Mucosa of descending colon (tissue), 3 donors: ENCODE measurements at regions not wholly inside any gene's neighbourhood (a gene's known extent, or its start where the extent isn't known, plus 50 kb on each side); places are given as distances from the start of the nearest gene placed in this dataset.
"Not testable (repeated sequence)": the region's sequence is repeated elsewhere in the genome, so short reads cannot be mapped to it uniquely, and the experiment has no call there.

ENCODE experiments used
- ATAC-seq: fragments of 200-7000 bp; cut with Tn5 transposase; one replicate; pipeline ENCODE4 v1.9.1; 2020; ENCODE audit warnings: mild to moderate bottlenecking, moderate library complexity
- DNase-seq, 3 donors: peaks; one replicate each; pipeline ENCODE4 v3.0.0-alpha.2; 2020
- H3K36me3 ChIP-seq: fragments of 200-600 bp; one replicate; pipeline ENCODE4 v1.8.0; 2021; ENCODE audit warnings: low read depth, mild to moderate bottlenecking
- H3K4me1 ChIP-seq: fragments of 200-600 bp; one replicate; pipeline ENCODE4 v1.8.0; 2021; ENCODE audit warnings: low read depth, mild to moderate bottlenecking
- H3K4me3 ChIP-seq: fragments of 200-600 bp; one replicate; pipeline ENCODE4 v1.8.0; 2021; ENCODE audit warnings: mild to moderate bottlenecking
- H3K9me3 ChIP-seq: fragments of 200-600 bp; one replicate; pipeline ENCODE4 v1.8.0; 2021; ENCODE audit warnings: mild to moderate bottlenecking
- intact Hi-C, 2 donors: fragments of 100-400 bp; cut with DNase I in 1 of 2; cut with micrococcal nuclease in 1 of 2; formaldehyde crosslinking; loops; one replicate each; pipeline versions ENCODE4 v1.11.0 to v1.11.1; 2022; cut with DNase I, micrococcal nuclease
- TF ChIP-seq, protein P1 (sequence below): fragments of 200-600 bp; IDR thresholded peaks from one replicate; pipeline ENCODE4 v1.8.0; 2022; ENCODE audit warnings: antibody characterized with exemption, mild to moderate bottlenecking
- donor health status: DM: no; HTN: no; CAD: no; lungs with moderate emphysema.
- donor health status: DM: no; HTN: no; CAD: no.
- donor health status: DM: no; HTN: yes; CAD: no.

DNA sequence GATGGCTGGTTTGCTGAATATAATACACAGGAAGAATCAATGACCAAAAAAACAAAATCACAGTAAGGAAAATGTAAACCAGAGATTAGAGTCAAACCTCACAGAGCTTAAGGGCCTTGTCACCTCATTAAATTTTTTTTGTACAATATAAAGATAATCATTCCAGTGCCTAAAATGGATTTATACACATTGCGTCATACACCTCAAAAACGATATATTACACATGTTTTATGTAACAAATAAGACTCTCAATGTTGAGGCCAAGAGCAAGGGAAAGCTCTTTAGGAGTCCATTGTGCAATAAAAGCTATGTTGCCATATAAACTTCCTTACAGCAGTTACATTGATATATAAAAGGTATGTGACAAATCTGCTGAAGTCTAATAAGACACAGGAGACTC lies 856.7 kb upstream of the SLITRK1 start:
- H3K9me3 ChIP-seq: no peaks in the 10 kb centered on the region
- H3K4me3 ChIP-seq: no peak overlapping the region
- no peaks in the 10 kb centered on the region for H3K36me3 ChIP-seq
- DNase-seq: no peak
- no peak for ATAC-seq
- TF ChIP-seq, protein P1, sequence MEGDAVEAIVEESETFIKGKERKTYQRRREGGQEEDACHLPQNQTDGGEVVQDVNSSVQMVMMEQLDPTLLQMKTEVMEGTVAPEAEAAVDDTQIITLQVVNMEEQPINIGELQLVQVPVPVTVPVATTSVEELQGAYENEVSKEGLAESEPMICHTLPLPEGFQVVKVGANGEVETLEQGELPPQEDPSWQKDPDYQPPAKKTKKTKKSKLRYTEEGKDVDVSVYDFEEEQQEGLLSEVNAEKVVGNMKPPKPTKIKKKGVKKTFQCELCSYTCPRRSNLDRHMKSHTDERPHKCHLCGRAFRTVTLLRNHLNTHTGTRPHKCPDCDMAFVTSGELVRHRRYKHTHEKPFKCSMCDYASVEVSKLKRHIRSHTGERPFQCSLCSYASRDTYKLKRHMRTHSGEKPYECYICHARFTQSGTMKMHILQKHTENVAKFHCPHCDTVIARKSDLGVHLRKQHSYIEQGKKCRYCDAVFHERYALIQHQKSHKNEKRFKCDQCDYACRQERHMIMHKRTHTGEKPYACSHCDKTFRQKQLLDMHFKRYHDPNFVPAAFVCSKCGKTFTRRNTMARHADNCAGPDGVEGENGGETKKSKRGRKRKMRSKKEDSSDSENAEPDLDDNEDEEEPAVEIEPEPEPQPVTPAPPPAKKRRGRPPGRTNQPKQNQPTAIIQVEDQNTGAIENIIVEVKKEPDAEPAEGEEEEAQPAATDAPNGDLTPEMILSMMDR: no peak
- H3K4me1 ChIP-seq: no peaks in the 10 kb centered on the region
- intact Hi-C loops: no loop called here

DNA sequence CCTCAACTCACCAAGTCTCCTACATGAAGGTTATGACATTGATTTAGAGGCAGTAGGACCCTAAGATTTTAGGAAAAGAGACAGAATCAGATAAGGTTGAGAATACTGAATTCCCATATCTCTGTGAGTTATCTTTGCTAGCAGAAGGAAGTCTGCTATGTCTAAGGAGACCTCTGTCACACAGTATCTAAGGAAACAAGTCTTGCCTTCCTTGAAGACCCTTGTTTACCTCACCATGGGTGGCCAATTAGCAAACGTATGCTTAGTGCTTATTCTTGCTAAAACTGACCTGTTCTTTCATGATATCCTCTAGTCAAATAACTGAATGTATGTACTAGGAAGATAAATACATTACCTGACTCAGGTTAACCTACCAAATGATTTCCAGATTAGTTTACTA lies 855.4 kb upstream of the SLITRK1 start:
- H3K9me3 ChIP-seq: no peaks in the 10 kb centered on the region
- H3K4me1 ChIP-seq: no peaks in the 10 kb centered on the region
- DNase-seq (no peak), ATAC-seq (no peak)
- TF ChIP-seq, protein P1: no peak
- H3K36me3 ChIP-seq: no peaks in the 10 kb centered on the region
- intact Hi-C loops: no loop called here
- H3K4me3 ChIP-seq: no peak overlapping the region

DNA sequence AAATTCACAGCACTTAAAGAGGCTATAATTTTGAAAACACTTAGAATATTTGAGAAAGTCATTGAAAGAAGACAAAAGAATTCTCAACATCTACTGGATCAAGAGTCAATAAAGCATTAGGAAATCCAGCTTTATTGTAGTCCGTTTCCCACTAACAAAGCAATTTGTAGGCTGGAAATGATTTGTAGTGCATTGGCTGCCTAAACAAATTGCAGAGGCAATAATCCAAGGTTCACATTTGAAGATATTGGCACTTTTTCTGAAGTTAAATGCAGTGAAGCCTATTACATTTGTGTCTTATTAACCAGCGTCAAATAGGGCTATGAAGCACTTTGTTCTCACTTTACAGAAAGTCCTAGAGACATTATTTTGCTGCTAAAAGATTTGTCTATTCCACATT lies 848.1 kb upstream of the SLITRK1 start:
- no peaks in the 10 kb centered on the region for H3K4me1 ChIP-seq
- intact Hi-C loops: no loop called here
- DNase-seq: no peak
- no peak for ATAC-seq
- TF ChIP-seq, protein P1: no peak
- H3K4me3 ChIP-seq: no peak overlapping the region
- peaks cover 3% of the 10 kb centered on the region for H3K9me3 ChIP-seq
- H3K36me3 ChIP-seq: no peaks in the 10 kb centered on the region

DNA sequence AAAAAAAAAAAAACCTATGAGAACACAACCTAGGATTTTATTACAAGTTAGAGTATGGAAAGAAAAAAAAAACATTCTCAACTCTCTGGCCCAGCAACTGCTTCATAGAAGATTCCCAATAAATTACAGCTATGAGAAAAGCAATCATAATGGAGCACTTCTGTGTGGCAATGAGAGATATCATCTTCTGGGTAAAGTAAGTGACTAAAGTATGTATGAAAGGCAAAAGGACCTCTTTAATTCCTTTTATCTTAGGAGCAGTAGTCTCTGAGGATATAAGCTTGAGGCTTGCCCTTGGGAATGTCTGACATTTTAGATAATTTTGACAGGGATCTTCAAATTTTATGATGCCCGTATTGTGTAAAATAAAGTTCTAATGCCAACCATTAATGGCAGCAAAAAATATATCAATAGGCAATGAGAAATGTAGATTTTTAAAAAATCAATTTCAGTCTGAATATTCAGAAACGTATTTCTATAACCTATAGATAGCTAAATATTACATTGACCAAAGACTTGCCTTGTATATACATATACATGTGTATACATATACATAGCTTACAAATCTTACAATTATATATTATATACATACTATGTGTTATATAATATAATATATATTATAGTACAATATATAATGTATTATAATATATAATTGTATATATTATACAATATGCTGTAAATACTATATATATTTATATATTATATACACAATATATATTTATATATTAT lies 823.9 kb upstream of the SLITRK1 start:
- no peaks in the 10 kb centered on the region for H3K9me3 ChIP-seq
- TF ChIP-seq, protein P1: no peak
- intact Hi-C loops: no loop called here
- no peak for ATAC-seq
- H3K4me1 ChIP-seq: no peaks in the 10 kb centered on the region
- DNase-seq: no peak
- H3K36me3 ChIP-seq: no peaks in the 10 kb centered on the region
- H3K4me3 ChIP-seq: no peak overlapping the region

DNA sequence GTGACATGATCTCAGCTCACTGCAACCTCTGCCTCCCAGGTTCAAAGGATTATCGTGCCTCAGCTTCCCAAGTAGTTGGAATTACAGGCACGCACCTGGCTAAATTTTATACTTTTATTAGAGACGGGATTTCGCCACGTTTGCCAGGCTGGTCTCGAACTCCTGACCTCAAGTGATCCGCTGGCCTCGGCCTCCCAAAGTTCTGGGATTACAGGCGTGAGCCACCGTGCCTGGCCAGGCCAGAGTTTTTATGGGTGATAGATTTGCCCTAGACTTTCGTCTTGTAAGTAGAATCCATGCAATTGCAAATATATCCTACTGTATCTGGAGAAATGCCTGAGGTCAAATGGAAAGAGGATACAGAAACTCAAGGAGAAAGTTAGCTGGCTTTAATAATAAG lies 819.9 kb upstream of the SLITRK1 start:
- Histone ChIP-seq H3K36me3 (no peaks in the 10 kb centered on the region), H3K9me3 (no peaks in the 10 kb centered on the region), H3K4me1 (no peaks in the 10 kb centered on the region), H3K4me3 (no peak overlapping the region)
- TF ChIP-seq, protein P1: no peak
- ATAC-seq (no peak), DNase-seq (no peak)
- intact Hi-C loops: no loop called here

DNA sequence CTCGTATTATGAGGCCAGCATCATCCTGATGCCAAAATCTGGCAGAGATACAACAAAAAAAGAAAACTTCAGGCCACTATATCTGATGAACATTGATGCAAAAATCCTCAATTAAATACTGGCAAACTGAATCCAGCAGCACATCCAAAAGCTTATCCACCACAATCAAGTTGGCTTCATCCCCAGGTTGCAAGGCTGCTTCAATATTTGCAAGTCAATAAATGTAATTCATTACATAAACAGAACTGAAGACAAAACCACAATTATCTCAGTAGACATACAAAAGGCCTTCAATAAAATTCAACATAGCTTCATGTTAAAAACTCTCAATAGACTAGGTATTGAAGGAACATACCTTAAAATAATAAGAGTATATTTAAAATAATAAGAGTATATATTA lies 815.3 kb upstream of the SLITRK1 start:
- H3K4me3 ChIP-seq, H3K9me3 ChIP-seq, H3K36me3 ChIP-seq, H3K4me1 ChIP-seq, DNase-seq, intact Hi-C loops, ATAC-seq: not testable (repeated sequence)
